Heart left ventricle (tissue), 13 donors: ENCODE measurements at regions not wholly inside any gene's neighbourhood (a gene's known extent, or its start where the extent isn't known, plus 50 kb on each side); places are given as distances from the start of the nearest gene placed in this dataset.

ENCODE experiments used
- CTCF ChIP-seq, 12 donors: fragments of 200-600 bp; sonication (generic) in 4 of 12; IDR thresholded peaks; one replicate each; pipeline versions ENCODE4 v1.5.0 to v1.8.0; 2018 to 2022; ENCODE audit warnings: antibody characterized with exemption in 12 of 12, mild to moderate bottlenecking in 5 of 12
- POLR2A ChIP-seq, 2 donors: fragments of 450-650 bp; IDR thresholded peaks; one replicate each; pipeline ENCODE4 v1.6.1; 2017; ENCODE audit warnings: antibody characterized with exemption in 2 of 2, mild to moderate bottlenecking in 2 of 2, moderate library complexity in 2 of 2
- donor health status: ischemic (EF 13 %, LVEDD 7.1; RV severe dilation, severe dysfunction).
- donor health status: DM: no; HTN: yes; CAD: no.
- donor health status: DM: no; HTN: no; CAD: no.
- donor health status: ischemic (EF 25% LVEDD 6.9; RV normal size, moderate dysfunction).
- donor health status: ischemic (EF 25% LVEDD 5.7; RV mildly dilated, moderate dysfunction).
- donor health status: ischemic (EF 35%, LVEDD 5.7; RV mildly dilated, moderate dysfunction).
- donor health status: nonischemic (EF 11% LVEDD 7.7; RV severe dilation, severe dysfunction).
- donor health status: DM: yes; HTN: yes; CAD: no.
- donor health status: PGD.
- donor health status: ischemic (EF 29% LVEDD 5.4; RV normal size, mild dysfunction).
- donor health status: nonischemic (EF 23%, LVEDD 6.1; RV moderate dilation, normal function).

DNA sequence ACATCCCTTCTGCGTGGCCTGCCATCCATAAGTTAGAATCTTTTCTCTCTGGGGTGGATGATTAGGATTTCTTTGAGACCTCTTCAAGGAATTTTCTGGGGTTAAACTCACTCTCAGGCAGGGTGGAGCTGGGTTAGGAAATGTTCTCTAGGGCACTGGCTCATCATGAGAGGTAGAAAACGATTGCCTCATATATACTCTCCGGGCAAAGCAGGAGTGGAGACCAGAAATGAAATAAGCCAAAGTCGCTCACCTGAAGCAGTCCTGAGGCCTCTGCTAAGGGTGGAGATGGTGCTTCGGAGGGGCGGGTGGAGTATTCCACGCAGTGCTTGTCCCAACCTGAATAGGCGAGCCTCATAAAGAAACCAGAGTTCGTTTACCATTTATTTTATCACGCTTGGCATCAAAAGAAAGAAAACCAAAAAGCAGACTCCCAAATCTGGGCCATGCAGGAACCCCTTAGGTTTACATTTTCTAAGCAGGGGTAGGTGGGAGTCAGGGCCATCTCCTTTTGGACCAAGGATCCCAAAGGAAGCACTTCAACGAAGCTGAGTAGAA, 249.3 kb upstream of the MEIS1 start:
- TF ChIP-seq CTCF (IDR thresholded peaks at IDR 0.05): no peak
- no peak for TF ChIP-seq POLR2A (IDR thresholded peaks at IDR 0.05)
